Colonic mucosa (tissue), 4 donors: ENCODE measurements at regions not wholly inside any gene's neighbourhood (a gene's known extent, or its start where the extent isn't known, plus 50 kb on each side); places are given as distances from the start of the nearest gene placed in this dataset.

Source experiments
- DNase-seq: peaks from one replicate; pipeline ENCODE4 v3.0.0-alpha.2; 2020
- H3K27ac ChIP-seq: fragments of 200-600 bp; one replicate; pipeline ENCODE4 v1.8.0; 2021
- H3K27me3 ChIP-seq: fragments of 200-600 bp; one replicate; pipeline ENCODE4 v1.8.0; 2021
- H3K36me3 ChIP-seq: fragments of 200-600 bp; one replicate; pipeline ENCODE4 v1.8.0; 2021
- H3K4me1 ChIP-seq: fragments of 200-600 bp; one replicate; pipeline ENCODE4 v1.8.0; 2021; ENCODE audit warnings: mild to moderate bottlenecking
- H3K4me3 ChIP-seq: fragments of 200-600 bp; one replicate; pipeline ENCODE4 v1.8.0; 2021
- H3K9ac ChIP-seq, 2 donors: one replicate each; pipeline ENCODE4 v1.7.0; 2013; ENCODE audit warnings: control low read depth in 2 of 2, low read depth in 2 of 2, low read length in 2 of 2
- H3K9me3 ChIP-seq: fragments of 200-600 bp; one replicate; pipeline ENCODE4 v1.8.0; 2021
- CTCF ChIP-seq: fragments of 200-600 bp; IDR thresholded peaks from one replicate; pipeline ENCODE4 v1.8.0; 2022; ENCODE audit warnings: antibody characterized with exemption, mild to moderate bottlenecking
- intact Hi-C: fragments of 100-400 bp; cut with DNase I; formaldehyde crosslinking; loops from one replicate; pipeline ENCODE4 v1.14.1; 2022
- donor health status: healthy.
- donor health status: DM: no; HTN: no; CAD: no.
- donor health status: DM: no; HTN: no; CAD: no.

GRCh38 chr13:34758628-34759027 lies 183.4 kb upstream of the NBEA start:
- Histone ChIP-seq H3K4me3 (no peak overlapping the region), H3K27me3 (no peaks in the 10 kb centered on the region), H3K4me1 (no peaks in the 10 kb centered on the region), H3K27ac (no peak overlapping the region), H3K9ac (no peak overlapping the region), H3K36me3 (no peaks in the 10 kb centered on the region), H3K9me3 (no peaks in the 10 kb centered on the region)
- no peak for DNase-seq
- TF ChIP-seq CTCF: no peak
- intact Hi-C loops: no loop called here

- Histone ChIP-seq H3K4me1 (no peaks in the 10 kb centered on the region), H3K27ac (no peak overlapping the region), H3K9ac (no peak overlapping the region), H3K27me3 (no peaks in the 10 kb centered on the region), H3K9me3 (no peaks in the 10 kb centered on the region), H3K4me3 (no peak overlapping the region), H3K36me3 (no peaks in the 10 kb centered on the region)
- DNase-seq: no peak
- TF ChIP-seq CTCF: no peak
- intact Hi-C loops: no loop called here
Observed at GRCh38 chr13:34762312-34762711, 179.8 kb upstream of the NBEA start.

GRCh38 chr13:34764246-34764645 lies 177.8 kb upstream of the NBEA start:
- TF ChIP-seq CTCF: no peak
- H3K9ac ChIP-seq: no peak overlapping the region
- H3K9me3 ChIP-seq: no peaks in the 10 kb centered on the region
- H3K4me1 ChIP-seq: no peaks in the 10 kb centered on the region
- H3K36me3 ChIP-seq: no peaks in the 10 kb centered on the region
- DNase-seq: no peak
- intact Hi-C loops: no loop called here
- no peak overlapping the region for H3K4me3 ChIP-seq
- no peak overlapping the region for H3K27ac ChIP-seq
- no peaks in the 10 kb centered on the region for H3K27me3 ChIP-seq

- Histone ChIP-seq H3K9me3 (no peaks in the 10 kb centered on the region), H3K4me1 (no peaks in the 10 kb centered on the region), H3K9ac (no peak overlapping the region), H3K4me3 (no peak overlapping the region), H3K36me3 (no peaks in the 10 kb centered on the region), H3K27ac (no peak overlapping the region), H3K27me3 (no peaks in the 10 kb centered on the region)
- intact Hi-C loops: no loop called here
- DNase-seq: no peak
- TF ChIP-seq CTCF: no peak
Observed at GRCh38 chr13:34765446-34766180, 176.5 kb upstream of the NBEA start.

GRCh38 chr13:34767778-34768177 lies 174.3 kb upstream of the NBEA start:
- Histone ChIP-seq H3K36me3 (no peaks in the 10 kb centered on the region), H3K9ac (no peak overlapping the region), H3K4me3 (no peak overlapping the region), H3K27ac (no peak overlapping the region), H3K27me3 (no peaks in the 10 kb centered on the region), H3K4me1 (no peaks in the 10 kb centered on the region), H3K9me3 (no peaks in the 10 kb centered on the region)
- no peak for TF ChIP-seq CTCF
- DNase-seq: no peak
- intact Hi-C loops: no loop called here
